HepG2 (cell line): ENCODE measurements at regions not wholly inside any gene's neighbourhood (a gene's known extent, or its start where the extent isn't known, plus 50 kb on each side); places are given as distances from the start of the nearest gene placed in this dataset.

ENCODE experiments used
- ATAC-seq: fragments of 200-7000 bp; cut with Tn5 transposase; 3 replicates; pipeline ENCODE4 v1.9.1; 2020; ENCODE audit warnings: mild to moderate bottlenecking, moderate library complexity
- BruUV-seq: library from RNA; stranded (reverse); fragments of 400-500 nt; replicated peaks from 2 replicates; lab custom pipeline; 2021; lab: Mats Ljungman, UMichigan
- CTCF ChIA-PET: fragments of 300-600 bp; formaldehyde crosslinking; extraction: SDS; loops from one replicate; lab custom pipeline; 2021; ENCODE audit warnings: low total read pairs, inconsistent platforms, low intra/inter-chr PET ratio; lab: Yijun Ruan, JAX
- POLR2A ChIA-PET: fragments of 350-600 bp; sonication (Branson Sonifier 250); formaldehyde crosslinking; loops from one replicate; lab custom pipeline; 2020; ENCODE audit warnings: antibody characterized with exemption, inconsistent platforms; lab: Yijun Ruan, JAX
- DNase-seq: peaks from one replicate; pipeline ENCODE4 v3.0.0-alpha.2; 2015; ENCODE audit warnings: low spot score
- FAIRE-seq: peaks from 3 replicates; lab custom pipeline; 2011; peaks lifted over from hg19 to GRCh38; lab: Jason Lieb, UNC
- H2AFZ ChIP-seq: one replicate; pipeline ENCODE4 v1.6.1; 2011; ENCODE audit warnings: low read length, inconsistent platforms
- H3K27ac ChIP-seq: fragments of 300-600 bp; 3 replicates; pipeline ENCODE4 v1.8.0; 2011; ENCODE audit warnings: mixed run types, mild to moderate bottlenecking, mixed read lengths, low read length, inconsistent platforms; ENCODE audit not compliant: insufficient read depth; ENCODE audit errors: extremely low read length
- H3K27me3 ChIP-seq, 2 experiments: fragments of 200-600 bp in 1 of 2; 2 replicates in 1 of 2; 3 replicates in 1 of 2; pipeline versions ENCODE4 v1.6.0 to v1.8.0; 2011; ENCODE audit warnings: low read length in 2 of 2, mild to moderate bottlenecking in 2 of 2, moderate library complexity in 2 of 2, inconsistent platforms in 1 of 2; ENCODE audit not compliant: insufficient read depth in 2 of 2, control insufficient read depth in 1 of 2
- H3K36me3 ChIP-seq, 2 experiments: fragments of 200-600 bp in 1 of 2; replicated peaks in 1 of 2; 2 replicates in 1 of 2; 3 replicates in 1 of 2; pipeline versions ENCODE4 v1.5.1 to v1.8.0; 2011; ENCODE audit warnings: low read length in 2 of 2, inconsistent platforms in 1 of 2; ENCODE audit not compliant: insufficient read depth in 2 of 2, control insufficient read depth in 1 of 2
- H3K4me1 ChIP-seq: 2 replicates; pipeline ENCODE4 v1.5.1; 2012; ENCODE audit warnings: low read length, inconsistent platforms; ENCODE audit not compliant: insufficient read depth
- H3K4me2 ChIP-seq: 2 replicates; pipeline ENCODE4 v1.6.0; 2011; ENCODE audit warnings: low read depth, low read length, inconsistent platforms
- H3K4me3 ChIP-seq, 3 experiments: fragments of 200-600 bp in 1 of 3; sonication (generic), shearing (Covaris generic) in 1 of 3; replicated peaks in 1 of 3; 2 replicates each; pipeline ENCODE4 v1.5.1; 2011 to 2016; ENCODE audit warnings: low read length in 3 of 3, inconsistent platforms in 2 of 3, low read depth in 2 of 3, mild to moderate bottlenecking in 2 of 3, control low read depth in 1 of 3, mixed read lengths in 1 of 3; ENCODE audit not compliant: insufficient read depth in 1 of 3
- H3K79me2 ChIP-seq: one replicate; pipeline ENCODE4 v1.6.1; 2011; ENCODE audit warnings: low read length, inconsistent platforms; ENCODE audit not compliant: insufficient read depth
- H3K9ac ChIP-seq: 2 replicates; pipeline ENCODE4 v1.6.0; 2011; ENCODE audit warnings: mild to moderate bottlenecking, low read depth, low read length, inconsistent platforms; ENCODE audit not compliant: insufficient read depth
- H3K9me3 ChIP-seq: 2 replicates; pipeline ENCODE4 v1.5.1; 2012; ENCODE audit warnings: mild to moderate bottlenecking, low read length
- H4K20me1 ChIP-seq: 2 replicates; pipeline ENCODE4 v1.6.0; 2011; ENCODE audit warnings: inconsistent platforms, mild to moderate bottlenecking, low read length, moderate library complexity; ENCODE audit not compliant: insufficient read depth
- FOXA1 ChIP-seq, 2 experiments: fragments of 450-650 bp in 1 of 2; sonication (generic) in 1 of 2; formaldehyde crosslinking in 1 of 2; IDR thresholded peaks; 2 replicates each; pipeline versions ENCODE4 v1.4.0 to v1.6.1; 2016 to 2020; ENCODE audit warnings: missing genetic modification reagents in 1 of 2
- KDM6A ChIP-seq: IDR thresholded peaks from 2 replicates; pipeline ENCODE4 v1.6.1; 2016; ENCODE audit warnings: low read depth
- MAFF ChIP-seq: IDR thresholded peaks from 2 replicates; pipeline ENCODE4 v1.6.1; 2011; ENCODE audit warnings: low read depth, low read length, improper control_type of control experiment
- MAFK ChIP-seq, 2 experiments: IDR thresholded peaks in 1 of 2; conservative IDR thresholded peaks in 1 of 2; 2 replicates each; pipeline ENCODE4 v1.6.1; 2011; ENCODE audit warnings: improper control_type of control experiment in 2 of 2, low read length in 2 of 2
- RXRB ChIP-seq: IDR thresholded peaks from 2 replicates; pipeline ENCODE4 v1.6.1; 2016; ENCODE audit warnings: borderline replicate concordance, missing genetic modification reagents, missing compliant biosample characterization
- SMARCE1 ChIP-seq: fragments of 450-650 bp; IDR thresholded peaks from 2 replicates; pipeline ENCODE4 v1.6.1; 2017; ENCODE audit warnings: borderline replicate concordance
- SPEN ChIP-seq: sonication (generic); formaldehyde crosslinking; IDR thresholded peaks from 2 replicates; pipeline ENCODE4 v1.5.1; 2020; ENCODE audit warnings: low read depth, mild to moderate bottlenecking, missing genetic modification reagents
- XBP1 ChIP-seq: sonication (generic); formaldehyde crosslinking; IDR thresholded peaks from 2 replicates; pipeline ENCODE4 v1.5.0; 2020; ENCODE audit warnings: missing genetic modification reagents
- ZNF30 ChIP-seq: sonication (generic); formaldehyde crosslinking; IDR thresholded peaks from 2 replicates; pipeline ENCODE4 v1.5.0; 2020; ENCODE audit warnings: mild to moderate bottlenecking, missing genetic modification reagents
- ZNF329 ChIP-seq: sonication (generic); formaldehyde crosslinking; IDR thresholded peaks from 2 replicates; pipeline ENCODE4 v1.9.0; 2021; ENCODE audit warnings: low read depth, mild to moderate bottlenecking, missing genetic modification reagents
- ZNF776 ChIP-seq: sonication (generic); formaldehyde crosslinking; IDR thresholded peaks from 2 replicates; pipeline ENCODE4 v1.4.0; 2020; ENCODE audit warnings: mild to moderate bottlenecking, missing genetic modification reagents
- ZNF781 ChIP-seq: sonication (generic); formaldehyde crosslinking; IDR thresholded peaks from 2 replicates; pipeline ENCODE4 v1.5.1; 2020; ENCODE audit warnings: borderline replicate concordance, mild to moderate bottlenecking, missing genetic modification reagents; ENCODE audit errors: not compliant biosample characterization
- WGBS: methylation state at CpG from one replicate; pipeline ENCODE4 v1.1.6; 2017; ENCODE audit warnings: low lambda C conversion rate; 5-methylcytosine and 5-hydroxymethylcytosine counted together
- in situ Hi-C: cut with HindIII; loops from 2 replicates; pipeline ENCODE4 v1.10.0; 2017; ENCODE audit warnings: low pct_unique_long_range_greater_than_20kb; ENCODE audit not compliant: extremely low pct_ligation_motif_present
- intact Hi-C: fragments of 100-400 bp; cut with micrococcal nuclease; formaldehyde crosslinking; loops from one replicate; pipeline ENCODE4 v1.10.0; 2022; ENCODE audit not compliant: unreplicated experiment
- TF ChIP-seq, protein P1 (sequence below): sonication (generic); formaldehyde crosslinking; IDR thresholded peaks from 2 replicates; pipeline ENCODE4 v1.4.0; 2020; ENCODE audit warnings: missing genetic modification reagents, borderline replicate concordance
- TF ChIP-seq, protein P2 (sequence below), 2 experiments: sonication (generic) in 1 of 2; formaldehyde crosslinking in 1 of 2; IDR thresholded peaks; 2 replicates each; pipeline versions ENCODE4 v1.5.1 to v1.6.1; 2011 to 2020; ENCODE audit warnings: borderline replicate concordance in 1 of 2, low read depth in 1 of 2, low read length in 1 of 2, mild to moderate bottlenecking in 1 of 2, missing genetic modification reagents in 1 of 2, moderate library complexity in 1 of 2

DNA sequence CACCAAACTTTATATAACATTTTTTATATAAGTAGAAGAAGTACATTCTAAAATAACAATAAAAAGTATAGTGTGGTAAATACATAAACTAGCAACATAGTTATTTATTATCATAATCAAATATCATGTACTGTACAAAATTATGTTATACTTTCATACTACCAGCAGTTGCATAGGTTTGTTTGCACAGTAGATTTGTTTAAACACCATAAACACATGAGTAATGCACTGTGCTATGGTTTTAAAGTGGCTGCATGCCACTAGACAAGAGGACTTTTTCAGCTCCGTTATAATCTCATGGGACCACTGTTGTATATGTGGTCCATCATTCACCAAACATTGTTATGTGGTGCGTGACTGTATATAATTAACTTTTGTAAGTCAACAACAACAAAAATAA is 137.6 kb downstream of the DRD1 start:
- H3K27me3 ChIP-seq: no peaks in the 10 kb centered on the region
- no peak overlapping the region for H3K9ac ChIP-seq
- ATAC-seq (no peak), FAIRE-seq (no peak)
- H2AFZ ChIP-seq: no peak overlapping the region
- no peaks in the 10 kb centered on the region for H3K9me3 ChIP-seq
- H3K4me1 ChIP-seq: no peaks in the 10 kb centered on the region
- POLR2A ChIA-PET: no interaction called here
- no peaks in the 10 kb centered on the region for H4K20me1 ChIP-seq
- intact Hi-C loops: no loop called here
- no peaks in the 10 kb centered on the region for H3K79me2 ChIP-seq
- CTCF ChIA-PET: no interaction called here
- no peak overlapping the region for H3K27ac ChIP-seq
- H3K4me2 ChIP-seq: no peak overlapping the region
- H3K4me3 ChIP-seq: no peak overlapping the region
- no peak for TF ChIP-seq SPEN (CRISPR knock-in tag)
- TF ChIP-seq MAFK (conservative IDR thresholded peaks at IDR 0.05 in 1 of 2, IDR thresholded peaks at IDR 0.05 in 1 of 2; ENCODE audit: low read length in 2 of 2): no peak
- TF ChIP-seq MAFF: no peak
- TF ChIP-seq ZNF776: no peak
- no peak for TF ChIP-seq FOXA1 (IDR thresholded peaks at IDR 0.05)
- no peak for TF ChIP-seq FOXA1 (CRISPR knock-in tag; IDR thresholded peaks at IDR 0.05)
- no peak for TF ChIP-seq ZNF329 (CRISPR knock-in tag)
- no peak for TF ChIP-seq KDM6A (CRISPR knock-in tag)
- TF ChIP-seq, all 625 proteins: peak for 0
- no TSS peak for BruUV-seq
- in situ Hi-C loops: no loop called here
- no peak for DNase-seq
- no peaks in the 10 kb centered on the region for H3K36me3 ChIP-seq
- WGBS: 46% methylated on average over 2 of the region's 2 CpGs

DNA sequence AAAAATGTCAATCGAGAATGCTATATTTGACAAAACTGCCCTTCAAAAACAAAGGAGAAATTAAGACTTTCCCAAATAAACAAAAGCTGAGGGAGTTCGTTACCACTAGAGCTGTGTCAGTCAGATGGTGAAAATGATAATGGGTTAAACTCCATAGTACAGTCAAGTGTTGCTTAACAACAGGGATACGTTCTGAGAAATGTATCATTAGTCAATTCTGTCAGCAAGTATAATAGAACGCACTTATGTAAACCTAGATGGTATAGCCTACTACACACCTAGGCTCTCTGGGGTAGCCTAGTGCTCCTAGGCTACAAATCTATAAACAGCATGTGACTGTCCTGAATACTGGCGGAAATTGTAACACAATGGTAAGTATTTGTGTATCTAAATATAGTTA is 138.7 kb downstream of the DRD1 start:
- in situ Hi-C loops: no loop called here
- ATAC-seq (no peak), DNase-seq (no peak), FAIRE-seq (no peak)
- Histone ChIP-seq H3K4me1 (no peaks in the 10 kb centered on the region), H3K4me2 (no peak overlapping the region), H3K79me2 (no peaks in the 10 kb centered on the region), H3K27me3 (no peaks in the 10 kb centered on the region), H3K9me3 (no peaks in the 10 kb centered on the region), H3K4me3 (no peak overlapping the region), H3K36me3 (no peaks in the 10 kb centered on the region), H4K20me1 (no peaks in the 10 kb centered on the region), H2AFZ (no peak overlapping the region), H3K9ac (no peak overlapping the region), H3K27ac (no peak overlapping the region)
- no TSS peak for BruUV-seq
- intact Hi-C loops: no loop called here
- CTCF ChIA-PET: no interaction called here
- 12% methylated on average over 5 of the region's 5 CpGs for WGBS
- POLR2A ChIA-PET: no interaction called here
- TF ChIP-seq, protein P1, sequence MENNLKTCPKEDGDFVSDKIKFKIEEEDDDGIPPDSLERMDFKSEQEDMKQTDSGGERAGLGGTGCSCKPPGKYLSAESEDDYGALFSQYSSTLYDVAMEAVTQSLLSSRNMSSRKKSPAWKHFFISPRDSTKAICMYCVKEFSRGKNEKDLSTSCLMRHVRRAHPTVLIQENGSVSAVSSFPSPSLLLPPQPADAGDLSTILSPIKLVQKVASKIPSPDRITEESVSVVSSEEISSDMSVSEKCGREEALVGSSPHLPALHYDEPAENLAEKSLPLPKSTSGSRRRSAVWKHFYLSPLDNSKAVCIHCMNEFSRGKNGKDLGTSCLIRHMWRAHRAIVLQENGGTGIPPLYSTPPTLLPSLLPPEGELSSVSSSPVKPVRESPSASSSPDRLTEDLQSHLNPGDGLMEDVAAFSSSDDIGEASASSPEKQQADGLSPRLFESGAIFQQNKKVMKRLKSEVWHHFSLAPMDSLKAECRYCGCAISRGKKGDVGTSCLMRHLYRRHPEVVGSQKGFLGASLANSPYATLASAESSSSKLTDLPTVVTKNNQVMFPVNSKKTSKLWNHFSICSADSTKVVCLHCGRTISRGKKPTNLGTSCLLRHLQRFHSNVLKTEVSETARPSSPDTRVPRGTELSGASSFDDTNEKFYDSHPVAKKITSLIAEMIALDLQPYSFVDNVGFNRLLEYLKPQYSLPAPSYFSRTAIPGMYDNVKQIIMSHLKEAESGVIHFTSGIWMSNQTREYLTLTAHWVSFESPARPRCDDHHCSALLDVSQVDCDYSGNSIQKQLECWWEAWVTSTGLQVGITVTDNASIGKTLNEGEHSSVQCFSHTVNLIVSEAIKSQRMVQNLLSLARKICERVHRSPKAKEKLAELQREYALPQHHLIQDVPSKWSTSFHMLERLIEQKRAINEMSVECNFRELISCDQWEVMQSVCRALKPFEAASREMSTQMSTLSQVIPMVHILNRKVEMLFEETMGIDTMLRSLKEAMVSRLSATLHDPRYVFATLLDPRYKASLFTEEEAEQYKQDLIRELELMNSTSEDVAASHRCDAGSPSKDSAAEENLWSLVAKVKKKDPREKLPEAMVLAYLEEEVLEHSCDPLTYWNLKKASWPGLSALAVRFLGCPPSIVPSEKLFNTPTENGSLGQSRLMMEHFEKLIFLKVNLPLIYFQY (CRISPR knock-in tag): no peak
- TF ChIP-seq ZNF781: no peak
- TF ChIP-seq ZNF30 (CRISPR knock-in tag): no peak
- no peak for TF ChIP-seq XBP1 (CRISPR knock-in tag)
- no peak for TF ChIP-seq SMARCE1
- no peak for TF ChIP-seq RXRB (CRISPR knock-in tag)
- TF ChIP-seq, protein P2, sequence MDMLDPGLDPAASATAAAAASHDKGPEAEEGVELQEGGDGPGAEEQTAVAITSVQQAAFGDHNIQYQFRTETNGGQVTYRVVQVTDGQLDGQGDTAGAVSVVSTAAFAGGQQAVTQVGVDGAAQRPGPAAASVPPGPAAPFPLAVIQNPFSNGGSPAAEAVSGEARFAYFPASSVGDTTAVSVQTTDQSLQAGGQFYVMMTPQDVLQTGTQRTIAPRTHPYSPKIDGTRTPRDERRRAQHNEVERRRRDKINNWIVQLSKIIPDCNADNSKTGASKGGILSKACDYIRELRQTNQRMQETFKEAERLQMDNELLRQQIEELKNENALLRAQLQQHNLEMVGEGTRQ (IDR thresholded peaks at IDR 0.05; ENCODE audit: low read depth, low read length): no peak
- TF ChIP-seq, protein P2 (CRISPR knock-in tag; IDR thresholded peaks at IDR 0.05; ENCODE audit: borderline replicate concordance): no peak
